Nephron progenitor cell (in vitro differentiated cells): ENCODE measurements at regions not wholly inside any gene's neighbourhood (a gene's known extent, or its start where the extent isn't known, plus 50 kb on each side); places are given as distances from the start of the nearest gene placed in this dataset.

Source experiments
- DNase-seq: peaks from one replicate; pipeline ENCODE4 v3.0.0; 2021
- H3K27ac Mint-ChIP-seq: 2 replicates; pipeline ENCODE4 v1.8.0; 2021; ENCODE audit warnings: mild to moderate bottlenecking, moderate library complexity, mixed read lengths
- H3K27me3 Mint-ChIP-seq: 2 replicates; pipeline ENCODE4 v1.8.0; 2021; ENCODE audit warnings: mild to moderate bottlenecking, low read depth, mixed read lengths; ENCODE audit not compliant: poor library complexity
- H3K36me3 Mint-ChIP-seq: 2 replicates; pipeline ENCODE4 v1.8.0; 2021; ENCODE audit warnings: low read depth, mixed read lengths
- H3K4me1 Mint-ChIP-seq: 2 replicates; pipeline ENCODE4 v1.8.0; 2021; ENCODE audit warnings: mixed read lengths
- H3K4me3 Mint-ChIP-seq: 2 replicates; pipeline ENCODE4 v1.8.0; 2021; ENCODE audit warnings: mild to moderate bottlenecking, moderate library complexity, mixed read lengths
- H3K9me3 Mint-ChIP-seq: 2 replicates; pipeline ENCODE4 v1.8.0; 2021; ENCODE audit warnings: mild to moderate bottlenecking, moderate library complexity, mixed read lengths
- CTCF ChIP-seq: fragments of 200-600 bp; sonication (generic); IDR thresholded peaks from 2 replicates; pipeline ENCODE4 v1.5.0; 2021; ENCODE audit warnings: antibody characterized with exemption

- no peaks in the 10 kb centered on the region for H3K9me3 Mint-ChIP-seq
- DNase-seq: no peak
- peak overlapping the region; percentile 40 for H3K27ac Mint-ChIP-seq
- no peak for TF ChIP-seq CTCF
- H3K27me3 Mint-ChIP-seq: peaks cover 2% of the 10 kb centered on the region
- no peaks in the 10 kb centered on the region for H3K36me3 Mint-ChIP-seq
- no peak overlapping the region for H3K4me3 Mint-ChIP-seq
- H3K4me1 Mint-ChIP-seq: peaks cover 10% of the 10 kb centered on the region
Observed at GRCh38 chr3:109480014-109480413, 142.7 kb upstream of the DPPA4 start.

DNA sequence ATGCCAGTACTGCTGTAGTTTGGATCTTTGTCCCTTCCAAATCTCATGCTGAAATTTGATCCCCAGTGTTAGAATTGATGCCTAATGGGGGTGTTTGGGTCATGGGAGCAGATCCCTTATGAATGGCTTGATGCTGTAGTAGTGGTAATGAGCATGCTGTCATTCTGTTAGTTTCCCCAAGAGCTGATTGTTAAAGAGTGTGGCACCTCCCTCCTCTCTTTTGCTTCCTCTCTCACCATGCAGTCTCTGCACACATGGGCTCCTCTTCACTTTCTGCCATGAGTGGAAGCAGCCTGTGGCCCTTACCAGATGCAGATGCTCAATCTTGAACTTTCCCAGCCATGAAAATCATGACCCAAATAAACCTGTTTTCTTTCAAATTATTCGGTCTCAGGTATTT, 141.3 kb upstream of the DPPA4 start:
- H3K4me1 Mint-ChIP-seq: peaks cover 10% of the 10 kb centered on the region
- no peaks in the 10 kb centered on the region for H3K9me3 Mint-ChIP-seq
- no peak overlapping the region for H3K4me3 Mint-ChIP-seq
- no peaks in the 10 kb centered on the region for H3K36me3 Mint-ChIP-seq
- TF ChIP-seq CTCF: no peak
- H3K27ac Mint-ChIP-seq: no peak overlapping the region
- no peak for DNase-seq
- peaks cover 2% of the 10 kb centered on the region for H3K27me3 Mint-ChIP-seq

GRCh38 chr3:109460961-109461360, 123.6 kb upstream of the DPPA4 start:
- H3K27me3 Mint-ChIP-seq: no peaks in the 10 kb centered on the region
- no peaks in the 10 kb centered on the region for H3K36me3 Mint-ChIP-seq
- H3K4me3 Mint-ChIP-seq: no peak overlapping the region
- no peak for TF ChIP-seq CTCF
- H3K4me1 Mint-ChIP-seq: peaks cover 7% of the 10 kb centered on the region
- DNase-seq: no peak
- no peaks in the 10 kb centered on the region for H3K9me3 Mint-ChIP-seq
- H3K27ac Mint-ChIP-seq: no peak overlapping the region

DNA sequence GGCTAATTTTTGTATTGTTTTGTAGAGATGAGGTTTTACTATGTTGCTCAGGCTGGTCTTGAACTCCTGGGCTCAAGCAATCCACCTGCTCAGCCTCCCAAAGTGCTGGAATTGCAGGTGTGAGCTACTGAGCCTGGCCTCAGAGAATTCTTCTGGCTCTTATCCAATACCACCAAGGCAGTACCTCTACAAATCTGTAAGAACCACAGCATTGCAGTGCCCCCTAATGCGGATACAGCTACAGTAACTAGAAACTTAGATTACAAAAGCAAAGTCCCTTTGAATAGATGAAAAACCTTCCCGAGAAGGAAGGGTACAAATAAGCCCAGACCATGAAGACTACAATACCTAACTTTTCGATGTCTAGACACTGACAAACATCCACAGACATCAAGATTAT, 107.9 kb upstream of the DPPA4 start:
- Mint-ChIP-seq H3K9me3 (peaks cover 37% of the 10 kb centered on the region), H3K4me1 (no peaks in the 10 kb centered on the region), H3K27ac (no peak overlapping the region), H3K4me3 (no peak overlapping the region), H3K36me3 (no peaks in the 10 kb centered on the region), H3K27me3 (no peaks in the 10 kb centered on the region)
- no peak for DNase-seq
- no peak for TF ChIP-seq CTCF

GRCh38 chr3:109442531-109442930, 105.2 kb upstream of the DPPA4 start:
- Mint-ChIP-seq H3K4me1 (no peaks in the 10 kb centered on the region), H3K9me3 (peaks cover 23% of the 10 kb centered on the region), H3K36me3 (no peaks in the 10 kb centered on the region), H3K27me3 (no peaks in the 10 kb centered on the region), H3K4me3 (no peak overlapping the region), H3K27ac (no peak overlapping the region)
- DNase-seq: no peak
- no peak for TF ChIP-seq CTCF

DNA sequence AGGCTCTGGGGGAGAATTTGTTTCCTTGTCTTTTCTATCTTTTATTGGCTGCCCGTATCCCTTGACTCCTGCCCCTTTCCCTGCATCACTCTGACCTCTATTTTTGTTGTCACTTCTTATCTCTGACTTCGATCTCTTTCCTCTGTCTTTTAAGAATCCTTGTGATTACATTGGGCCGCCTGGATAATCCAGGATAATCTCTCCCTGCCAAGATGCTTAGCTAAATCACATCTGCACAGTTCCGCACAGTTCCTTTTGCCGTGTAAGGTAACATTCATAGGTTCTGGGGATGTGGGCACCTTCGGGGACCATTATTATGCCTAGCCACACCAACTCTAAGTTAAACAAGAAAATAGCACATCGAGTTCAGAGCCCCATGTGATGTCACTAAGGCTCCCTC, 103.0 kb upstream of the DPPA4 start:
- no peaks in the 10 kb centered on the region for H3K36me3 Mint-ChIP-seq

More for the DNA sequence above, 103.0 kb upstream of the DPPA4 start:
- Mint-ChIP-seq H3K4me1 (no peaks in the 10 kb centered on the region), H3K4me3 (no peak overlapping the region), H3K27ac (peak overlapping the region; percentile 1), H3K27me3 (no peaks in the 10 kb centered on the region), H3K9me3 (peaks cover 3% of the 10 kb centered on the region)
- TF ChIP-seq CTCF: no peak
- no peak for DNase-seq
